Activated CD4-positive, alpha-beta T cell treated with anti-CD3 and anti-CD28 coated beads, Interleukin-2, amount 10 ng/mL, durations not matched to agents 7 days and 5 days (primary cell): ENCODE measurements at regions not wholly inside any gene's neighbourhood (a gene's known extent, or its start where the extent isn't known, plus 50 kb on each side); places are given as distances from the start of the nearest gene placed in this dataset.

Experiments used
- CTCF ChIA-PET: fragments of 350-600 bp; sonication (Branson Sonifier 250); formaldehyde crosslinking; loops from one replicate; lab custom pipeline; 2021; ENCODE audit warnings: antibody characterized with exemption; lab: Charles Lee
- POLR2A ChIA-PET: fragments of 350-600 bp; sonication (Branson Sonifier 250); formaldehyde crosslinking; loops from one replicate; lab custom pipeline; 2021; ENCODE audit warnings: antibody characterized with exemption; lab: Charles Lee
- DNase-seq: peaks from one replicate; pipeline ENCODE4 v3.0.0-alpha.2; 2020
- H3K27ac Mint-ChIP-seq: one replicate; pipeline ENCODE4 v1.8.0; 2021; ENCODE audit warnings: mild to moderate bottlenecking, moderate library complexity, mixed read lengths
- H3K27me3 Mint-ChIP-seq: one replicate; pipeline ENCODE4 v1.8.0; 2021; ENCODE audit warnings: mixed read lengths
- H3K36me3 Mint-ChIP-seq: one replicate; pipeline ENCODE4 v1.8.0; 2021; ENCODE audit warnings: low read depth, mixed read lengths
- H3K4me1 Mint-ChIP-seq: one replicate; pipeline ENCODE4 v1.8.0; 2021; ENCODE audit warnings: mixed read lengths
- H3K4me3 Mint-ChIP-seq: one replicate; pipeline ENCODE4 v1.8.0; 2021; ENCODE audit warnings: mild to moderate bottlenecking, moderate library complexity, mixed read lengths
- H3K9me3 Mint-ChIP-seq: one replicate; pipeline ENCODE4 v1.8.0; 2021; ENCODE audit warnings: mixed read lengths

DNA sequence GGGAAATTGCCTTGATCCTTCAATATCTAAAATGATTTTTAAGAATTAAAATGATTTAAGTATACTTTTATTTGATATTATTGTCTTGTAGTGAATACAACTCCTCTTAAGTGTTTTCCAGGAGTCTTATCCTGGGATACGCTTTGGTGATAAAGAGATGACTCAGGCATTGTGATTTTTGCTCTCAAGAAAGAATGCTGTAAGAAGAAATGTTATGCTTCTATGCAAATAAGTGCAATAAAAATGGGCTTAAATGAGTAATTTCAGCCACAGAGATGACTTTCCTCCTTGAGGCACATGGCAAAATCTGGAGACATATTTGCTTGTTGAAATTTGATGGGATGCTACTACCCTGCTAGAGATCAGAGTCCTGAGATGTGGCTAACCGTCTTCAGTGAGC, 358.6 kb upstream of the BCHE start:
- Mint-ChIP-seq H3K36me3 (no peaks in the 10 kb centered on the region), H3K27me3 (no peaks in the 10 kb centered on the region), H3K9me3 (peaks cover 2% of the 10 kb centered on the region), H3K4me1 (no peaks in the 10 kb centered on the region), H3K27ac (no peak overlapping the region), H3K4me3 (no peak overlapping the region)
- no peak for DNase-seq
- ChIA-PET POLR2A (no interaction called here), CTCF (no interaction called here)

DNA sequence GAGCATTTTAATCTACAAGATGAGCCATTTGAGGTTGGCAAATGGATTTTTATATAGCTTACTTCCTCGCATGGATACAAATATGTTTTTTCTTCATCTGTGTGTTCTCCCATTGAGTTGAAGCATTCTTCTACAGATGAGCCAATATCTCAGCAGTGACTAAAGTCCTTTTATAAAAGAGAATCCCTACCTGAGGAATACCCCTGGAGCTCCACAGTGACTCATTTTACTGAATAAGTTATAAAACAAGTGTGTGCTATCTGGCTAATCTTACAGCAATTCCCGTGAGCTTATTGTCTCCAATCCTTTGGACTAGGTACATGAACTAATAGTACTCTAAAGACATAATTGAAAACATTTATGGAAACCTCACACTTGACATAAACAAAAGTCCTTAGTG, 354.2 kb upstream of the BCHE start:
- Mint-ChIP-seq H3K4me3 (no peak overlapping the region), H3K27ac (no peak overlapping the region), H3K4me1 (no peaks in the 10 kb centered on the region), H3K36me3 (no peaks in the 10 kb centered on the region), H3K9me3 (peaks cover 2% of the 10 kb centered on the region), H3K27me3 (no peaks in the 10 kb centered on the region)
- ChIA-PET CTCF (no interaction called here), POLR2A (no interaction called here)
- DNase-seq, result no peak

- Mint-ChIP-seq H3K4me3 (no peak overlapping the region), H3K27ac (no peak overlapping the region), H3K4me1 (no peaks in the 10 kb centered on the region), H3K9me3 (no peaks in the 10 kb centered on the region), H3K27me3 (no peaks in the 10 kb centered on the region), H3K36me3 (no peaks in the 10 kb centered on the region)
- ChIA-PET POLR2A (no interaction called here), CTCF (no interaction called here)
- DNase-seq, result no peak
These were observed 353.1 kb upstream of the BCHE start for GRCh38 chr3:166190360-166190759.

- Mint-ChIP-seq H3K27ac (no peak overlapping the region), H3K36me3 (no peaks in the 10 kb centered on the region), H3K9me3 (no peaks in the 10 kb centered on the region), H3K4me1 (no peaks in the 10 kb centered on the region), H3K4me3 (no peak overlapping the region), H3K27me3 (no peaks in the 10 kb centered on the region)
- POLR2A ChIA-PET, result no interaction called here
- CTCF ChIA-PET, result no interaction called here
- DNase-seq, result no peak
These were observed 350.0 kb upstream of the BCHE start for GRCh38 chr3:166187237-166187636.

DNA sequence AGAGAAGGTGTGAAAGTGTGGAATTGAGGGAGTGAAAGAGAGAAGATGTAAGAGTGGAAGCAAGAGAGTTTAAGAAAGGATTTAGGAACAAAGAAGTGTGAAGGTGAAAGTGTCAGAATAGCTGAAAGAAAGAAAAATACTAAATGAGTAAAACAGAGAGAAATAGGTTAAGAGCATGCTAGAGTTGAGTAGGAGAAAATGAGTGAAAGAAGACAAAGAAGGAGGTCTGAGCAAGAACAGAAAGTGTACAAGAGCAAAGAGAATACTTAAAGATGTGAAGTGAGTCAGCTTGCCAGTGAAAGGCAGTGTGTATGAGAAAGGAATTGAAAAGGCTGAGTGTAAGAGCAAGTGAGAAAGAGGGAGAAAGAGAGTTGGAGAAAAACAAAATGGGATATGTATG, 348.8 kb upstream of the BCHE start:
- Mint-ChIP-seq H3K4me1 (no peaks in the 10 kb centered on the region), H3K27me3 (no peaks in the 10 kb centered on the region), H3K27ac (no peak overlapping the region), H3K9me3 (no peaks in the 10 kb centered on the region), H3K4me3 (no peak overlapping the region), H3K36me3 (no peaks in the 10 kb centered on the region)
- ChIA-PET CTCF (no interaction called here), POLR2A (no interaction called here)
- no peak for DNase-seq

DNA sequence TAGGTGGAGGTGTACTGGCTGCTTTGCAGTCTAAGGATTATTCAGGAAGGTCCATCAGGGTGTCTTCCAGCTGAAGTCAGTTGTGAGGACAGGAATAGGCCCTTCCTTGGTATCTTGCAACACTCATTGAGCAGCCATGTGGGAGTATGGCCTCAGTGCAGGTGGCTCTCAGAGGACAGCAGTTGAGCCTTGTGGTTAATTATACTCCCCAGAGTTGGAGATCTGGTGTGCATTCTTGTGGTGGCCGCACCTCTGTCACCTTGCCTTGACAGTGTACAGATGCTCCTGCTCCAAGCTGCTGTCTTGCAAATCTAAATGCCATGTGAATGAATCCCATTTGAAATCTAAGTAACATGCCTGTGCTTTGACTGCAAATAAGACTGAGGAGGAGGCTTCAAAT, 339.9 kb upstream of the BCHE start:
- POLR2A ChIA-PET, result no interaction called here
- DNase-seq, result no peak
- Mint-ChIP-seq H3K9me3 (no peaks in the 10 kb centered on the region), H3K27ac (no peak overlapping the region), H3K4me1 (no peaks in the 10 kb centered on the region), H3K27me3 (no peaks in the 10 kb centered on the region), H3K4me3 (no peak overlapping the region), H3K36me3 (no peaks in the 10 kb centered on the region)
- CTCF ChIA-PET, result no interaction called here

DNA sequence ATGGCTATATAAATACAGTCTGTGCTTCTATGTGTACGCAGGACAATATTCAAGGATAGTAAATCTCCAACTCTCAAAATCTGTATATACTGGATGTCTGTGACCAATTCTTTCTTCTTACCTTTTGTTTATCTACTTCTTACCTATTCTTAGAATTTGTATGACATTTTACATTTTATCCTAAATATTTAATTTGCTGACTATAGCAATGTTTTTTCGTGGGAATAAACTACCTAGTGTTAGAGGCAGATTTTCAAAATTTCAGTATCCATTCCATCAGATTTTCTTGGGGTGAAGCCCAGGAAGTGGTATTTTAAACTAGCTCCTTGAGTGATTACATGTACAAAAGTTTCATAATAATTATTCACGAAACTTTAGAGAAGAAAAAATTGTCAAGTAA, 334.5 kb upstream of the BCHE start:
- Mint-ChIP-seq H3K9me3 (no peaks in the 10 kb centered on the region), H3K27ac (no peak overlapping the region), H3K4me3 (no peak overlapping the region)

DNA sequence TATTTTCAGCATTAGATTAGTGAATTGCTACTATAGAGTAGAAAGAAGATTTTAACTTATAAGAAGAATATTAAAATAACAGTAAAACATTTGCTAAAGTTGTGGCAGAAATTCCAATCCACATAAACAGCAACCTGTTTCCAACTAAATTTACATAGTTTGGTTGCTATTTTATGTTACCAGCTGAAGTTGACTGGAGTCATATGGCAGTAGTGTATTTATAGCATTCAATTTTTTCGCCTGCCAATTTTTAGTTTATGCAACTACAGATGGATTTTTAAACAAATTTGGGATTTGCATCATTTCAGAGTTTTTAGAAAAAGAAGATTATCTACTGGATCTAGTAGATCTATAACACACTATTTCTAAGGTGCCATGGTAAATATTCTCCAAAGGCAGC, 332.5 kb upstream of the BCHE start:
- no peaks in the 10 kb centered on the region for H3K36me3 Mint-ChIP-seq
- POLR2A ChIA-PET, result no interaction called here

More for the DNA sequence above, 334.5 kb upstream of the BCHE start:
- CTCF ChIA-PET, result no interaction called here
- DNase-seq, result no peak
- POLR2A ChIA-PET, result no interaction called here
- Mint-ChIP-seq H3K27me3 (no peaks in the 10 kb centered on the region), H3K4me1 (no peaks in the 10 kb centered on the region), H3K36me3 (no peaks in the 10 kb centered on the region)

GRCh38 chr3:166127969-166128368, 290.7 kb upstream of the BCHE start:
- no peak overlapping the region for H3K4me3 Mint-ChIP-seq
- peaks cover 6% of the 10 kb centered on the region for H3K9me3 Mint-ChIP-seq
- DNase-seq, result no peak
- CTCF ChIA-PET, result no interaction called here
- POLR2A ChIA-PET, result no interaction called here
- no peaks in the 10 kb centered on the region for H3K4me1 Mint-ChIP-seq
- no peaks in the 10 kb centered on the region for H3K36me3 Mint-ChIP-seq
- H3K27ac Mint-ChIP-seq, result no peak overlapping the region
- no peaks in the 10 kb centered on the region for H3K27me3 Mint-ChIP-seq

More for the DNA sequence above, 332.5 kb upstream of the BCHE start:
- no peak overlapping the region for H3K27ac Mint-ChIP-seq
- no peak for DNase-seq
- CTCF ChIA-PET, result no interaction called here
- H3K4me1 Mint-ChIP-seq, result no peaks in the 10 kb centered on the region
- no peaks in the 10 kb centered on the region for H3K27me3 Mint-ChIP-seq
- no peak overlapping the region for H3K4me3 Mint-ChIP-seq
- peaks cover 4% of the 10 kb centered on the region for H3K9me3 Mint-ChIP-seq

DNA sequence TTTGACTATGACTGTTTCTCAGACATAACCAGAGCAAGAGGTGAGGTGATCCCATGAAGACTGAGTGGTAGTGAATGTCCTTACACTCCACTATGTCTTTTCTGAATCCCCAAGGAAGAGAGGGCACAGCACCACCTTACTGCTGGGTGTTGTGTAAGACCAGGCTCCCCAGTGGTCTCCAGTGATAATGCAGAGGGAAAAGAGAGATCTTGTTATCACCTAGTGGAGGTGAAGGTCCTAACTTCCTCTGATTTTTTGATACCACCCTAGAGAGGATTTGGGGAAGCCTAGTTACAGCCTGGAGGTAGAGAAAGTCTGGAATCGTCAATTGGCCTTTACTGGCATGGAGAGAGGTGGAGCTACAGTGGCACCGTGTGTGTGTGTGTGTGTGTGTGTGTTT, 288.0 kb upstream of the BCHE start:
- Mint-ChIP-seq H3K27ac (no peak overlapping the region), H3K27me3 (no peaks in the 10 kb centered on the region), H3K9me3 (peaks cover 6% of the 10 kb centered on the region), H3K4me1 (no peaks in the 10 kb centered on the region), H3K4me3 (no peak overlapping the region), H3K36me3 (no peaks in the 10 kb centered on the region)
- no peak for DNase-seq
- ChIA-PET POLR2A (no interaction called here), CTCF (no interaction called here)

DNA sequence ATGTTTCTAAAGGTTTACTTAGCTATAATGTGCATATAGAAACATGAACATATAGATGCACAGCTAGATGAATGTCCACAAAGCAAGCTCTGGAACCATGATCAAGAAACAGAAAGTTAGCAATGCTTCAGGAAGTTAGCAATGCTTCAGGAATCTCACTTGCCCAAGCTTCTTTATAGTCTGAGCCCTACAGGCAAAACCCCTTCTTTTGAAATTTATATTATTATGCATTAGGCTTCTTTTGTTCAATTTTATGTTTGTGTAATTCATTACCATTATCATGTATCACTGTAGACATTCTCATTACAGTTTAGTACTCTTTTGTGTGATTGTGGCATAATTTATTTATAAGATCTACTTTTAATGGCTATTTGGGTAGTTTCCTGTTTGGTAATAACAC, 286.4 kb upstream of the BCHE start:
- H3K27me3 Mint-ChIP-seq, result no peaks in the 10 kb centered on the region
- H3K4me3 Mint-ChIP-seq, result no peak overlapping the region
- no peak overlapping the region for H3K27ac Mint-ChIP-seq
- ChIA-PET CTCF (no interaction called here), POLR2A (no interaction called here)
- H3K4me1 Mint-ChIP-seq, result no peaks in the 10 kb centered on the region
- H3K9me3 Mint-ChIP-seq, result peaks cover 6% of the 10 kb centered on the region
- no peaks in the 10 kb centered on the region for H3K36me3 Mint-ChIP-seq
- DNase-seq, result no peak

- H3K9me3 Mint-ChIP-seq, result peaks cover 6% of the 10 kb centered on the region
- H3K4me3 Mint-ChIP-seq, result no peak overlapping the region
- no peaks in the 10 kb centered on the region for H3K36me3 Mint-ChIP-seq
- DNase-seq, result no peak
- ChIA-PET POLR2A (no interaction called here), CTCF (no interaction called here)
- no peaks in the 10 kb centered on the region for H3K27me3 Mint-ChIP-seq
- H3K4me1 Mint-ChIP-seq, result no peaks in the 10 kb centered on the region
- H3K27ac Mint-ChIP-seq, result no peak overlapping the region
These were observed 285.9 kb upstream of the BCHE start for GRCh38 chr3:166123088-166123487.

GRCh38 chr3:166118049-166118448, 280.8 kb upstream of the BCHE start:
- Mint-ChIP-seq H3K27ac (no peak overlapping the region), H3K4me1 (no peaks in the 10 kb centered on the region), H3K36me3 (no peaks in the 10 kb centered on the region), H3K27me3 (no peaks in the 10 kb centered on the region), H3K4me3 (no peak overlapping the region), H3K9me3 (no peaks in the 10 kb centered on the region)
- POLR2A ChIA-PET, result no interaction called here
- DNase-seq, result no peak
- CTCF ChIA-PET, result no interaction called here

DNA sequence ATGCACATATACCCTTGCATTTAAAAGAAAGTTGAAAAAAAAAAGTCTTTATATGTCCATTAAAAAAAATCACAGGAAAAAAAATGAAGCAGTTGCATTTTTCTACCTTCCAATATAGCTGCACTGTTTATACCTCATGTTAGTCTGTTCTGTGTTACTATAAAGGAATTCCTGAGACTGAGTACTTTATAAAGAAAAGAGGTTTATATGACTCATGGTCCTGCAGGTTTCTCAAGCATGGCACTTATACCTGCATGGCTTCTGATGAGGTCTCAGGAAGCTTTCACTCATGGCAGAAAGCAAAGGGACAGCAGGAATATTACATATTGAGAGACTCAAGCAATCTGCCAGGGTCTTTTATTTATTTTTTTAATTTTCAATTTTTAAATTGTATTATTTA, 277.2 kb upstream of the BCHE start:
- H3K36me3 Mint-ChIP-seq, result no peaks in the 10 kb centered on the region
- H3K27me3 Mint-ChIP-seq, result no peaks in the 10 kb centered on the region
- POLR2A ChIA-PET, result no interaction called here
- no peak overlapping the region for H3K4me3 Mint-ChIP-seq
- DNase-seq, result no peak
- CTCF ChIA-PET, result no interaction called here
- H3K27ac Mint-ChIP-seq, result no peak overlapping the region
- peaks cover 2% of the 10 kb centered on the region for H3K9me3 Mint-ChIP-seq
- no peaks in the 10 kb centered on the region for H3K4me1 Mint-ChIP-seq
